Hematopoietic multipotent progenitor cell treated with erythropoietin and hydrocortisone succinate and interleukin-3 and kit ligand, for 6 days (in vitro differentiated cells): ENCODE measurements at regions not wholly inside any gene's neighbourhood (a gene's known extent, or its start where the extent isn't known, plus 50 kb on each side); places are given as distances from the start of the nearest gene placed in this dataset.

Experiments used
- DNase-seq: peaks from one replicate; pipeline ENCODE4 v3.0.0-alpha.2; 2015

GRCh38 chr1:98103617-98104285 is 182.9 kb upstream of the DPYD start:
- no peak for DNase-seq

GRCh38 chr1:98102345-98103030 is 181.7 kb upstream of the DPYD start:
- DNase-seq: no peak

GRCh38 chr1:98101364-98101763 is 180.5 kb upstream of the DPYD start:
- DNase-seq: no peak

GRCh38 chr1:98099501-98099900 is 178.7 kb upstream of the DPYD start:
- no peak for DNase-seq

GRCh38 chr1:98098473-98098872 is 177.6 kb upstream of the DPYD start:
- DNase-seq: no peak

GRCh38 chr1:98090351-98090750 is 169.5 kb upstream of the DPYD start:
- DNase-seq: no peak

- DNase-seq: no peak
These were observed 167.5 kb upstream of the DPYD start for GRCh38 chr1:98088381-98088780.

- no peak for DNase-seq
These were observed 166.1 kb upstream of the DPYD start for GRCh38 chr1:98086796-98087441.

- DNase-seq: no peak
These were observed 165.3 kb upstream of the DPYD start for GRCh38 chr1:98086156-98086555.

- DNase-seq: no peak
These were observed 163.4 kb upstream of the DPYD start for GRCh38 chr1:98084188-98084587.

- DNase-seq: no peak
These were observed 161.1 kb upstream of the DPYD start for GRCh38 chr1:98081944-98082343.

- peak; percentile 5 for DNase-seq
These were observed 157.8 kb upstream of the DPYD start for GRCh38 chr1:98078596-98078995.

- no peak for DNase-seq
These were observed 156.9 kb upstream of the DPYD start for GRCh38 chr1:98077691-98078090.

- no peak for DNase-seq
These were observed 154.8 kb upstream of the DPYD start for GRCh38 chr1:98075626-98076025.

- no peak for DNase-seq
These were observed 153.0 kb upstream of the DPYD start for GRCh38 chr1:98073823-98074222.

- no peak for DNase-seq
These were observed 152.3 kb upstream of the DPYD start for GRCh38 chr1:98073106-98073505.

GRCh38 chr1:98072047-98072446 is 151.2 kb upstream of the DPYD start:
- no peak for DNase-seq

GRCh38 chr1:98068016-98068415 is 147.2 kb upstream of the DPYD start:
- no peak for DNase-seq

- no peak for DNase-seq
These were observed 146.1 kb upstream of the DPYD start for GRCh38 chr1:98066911-98067310.

- DNase-seq: no peak
These were observed 138.8 kb upstream of the DPYD start for GRCh38 chr1:98059620-98060019.

GRCh38 chr1:98058676-98059075 is 137.8 kb upstream of the DPYD start:
- DNase-seq: no peak

GRCh38 chr1:98057236-98057910 is 136.5 kb upstream of the DPYD start:
- DNase-seq: no peak

- no peak for DNase-seq
These were observed 135.9 kb upstream of the DPYD start for GRCh38 chr1:98056781-98057180.

- no peak for DNase-seq
These were observed 134.6 kb upstream of the DPYD start for GRCh38 chr1:98055457-98055856.
